SH-SY5Y (cell line): ENCODE measurements at regions not wholly inside any gene's neighbourhood (a gene's known extent, or its start where the extent isn't known, plus 50 kb on each side); places are given as distances from the start of the nearest gene placed in this dataset.

Experiments
- GATA2 ChIP-seq: IDR thresholded peaks from 2 replicates; pipeline ENCODE4 v1.6.1; 2011; ENCODE audit warnings: mild to moderate bottlenecking, low read depth, low read length
- GATA3 ChIP-seq: IDR thresholded peaks from 2 replicates; pipeline ENCODE4 v1.6.1; 2011; ENCODE audit warnings: low read depth, mild to moderate bottlenecking, low read length, moderate library complexity

DNA sequence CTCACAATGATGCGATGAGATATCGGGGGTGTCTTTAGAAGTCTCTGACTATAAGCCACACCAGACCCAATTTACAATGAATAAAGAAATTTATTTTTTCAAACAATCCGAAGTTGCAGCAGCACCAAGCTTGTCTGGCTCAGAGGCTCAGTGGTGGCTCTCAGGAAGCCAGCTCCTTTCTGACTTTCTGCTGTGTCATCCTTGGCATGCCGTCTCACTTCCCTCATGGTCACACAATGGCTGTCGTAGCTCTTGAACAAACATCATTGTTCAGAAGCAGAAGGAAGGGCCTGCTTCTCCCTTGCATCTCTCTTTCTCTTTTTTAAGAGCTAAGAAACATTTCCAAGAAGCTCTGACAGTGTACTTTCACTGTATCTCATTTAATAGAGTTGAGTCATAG lies 299.0 kb downstream of the DOK5 start:
- no peak for TF ChIP-seq GATA2
- no peak for TF ChIP-seq GATA3

DNA sequence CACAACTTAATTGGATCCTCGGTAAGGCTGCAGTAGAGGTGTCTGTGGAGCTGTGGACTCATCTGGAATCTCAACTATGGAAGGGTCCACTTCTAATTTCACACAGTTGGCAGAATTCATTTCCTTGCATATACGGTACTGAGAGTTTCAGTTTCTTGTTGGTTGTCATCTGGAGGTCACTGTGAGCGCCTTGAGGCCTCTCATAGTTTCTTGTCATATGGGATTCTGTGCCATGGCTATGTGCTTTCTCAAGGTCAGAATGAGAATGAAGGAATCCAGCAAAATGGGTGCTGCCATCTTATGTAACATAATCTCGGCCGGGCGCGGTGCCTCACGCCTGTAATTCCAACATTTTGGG lies 298.2 kb downstream of the DOK5 start:
- TF ChIP-seq GATA2, result no peak
- no peak for TF ChIP-seq GATA3

DNA sequence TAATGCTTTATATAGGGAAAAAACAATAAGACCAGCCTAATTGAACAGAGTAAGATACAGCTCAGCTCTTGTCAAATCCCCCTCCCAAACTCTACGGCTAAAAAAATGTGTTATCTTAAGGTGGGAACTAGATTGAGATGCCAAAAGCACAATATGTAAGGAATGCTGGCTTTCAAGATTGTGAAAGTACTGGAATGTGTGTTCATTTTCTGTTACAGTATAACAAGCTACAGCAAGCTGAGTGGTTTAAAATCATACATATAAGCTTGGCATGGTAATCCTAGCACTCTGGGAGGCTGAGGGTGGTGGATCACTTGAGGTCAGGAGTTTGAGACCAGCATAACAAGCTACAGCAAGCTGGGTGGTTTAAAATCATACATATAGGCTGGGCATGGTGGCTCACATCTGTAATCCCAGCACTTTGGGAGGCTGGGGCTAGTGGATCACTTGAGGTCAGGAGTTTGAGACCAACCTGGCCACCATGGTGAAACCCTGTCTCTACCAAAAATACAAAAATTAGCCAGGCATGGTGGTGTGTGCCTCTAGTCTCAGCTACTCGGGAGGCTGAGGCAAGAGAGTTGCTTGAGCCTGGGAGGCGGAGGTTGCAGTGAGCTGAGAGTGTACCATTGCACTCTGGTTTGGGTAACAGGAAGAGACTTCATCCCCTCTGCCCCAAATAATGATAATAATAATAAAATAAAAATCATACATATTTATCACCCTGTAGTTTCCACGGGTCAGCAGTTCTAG lies 297.7 kb downstream of the DOK5 start:
- no peak for TF ChIP-seq GATA2
- no peak for TF ChIP-seq GATA3

DNA sequence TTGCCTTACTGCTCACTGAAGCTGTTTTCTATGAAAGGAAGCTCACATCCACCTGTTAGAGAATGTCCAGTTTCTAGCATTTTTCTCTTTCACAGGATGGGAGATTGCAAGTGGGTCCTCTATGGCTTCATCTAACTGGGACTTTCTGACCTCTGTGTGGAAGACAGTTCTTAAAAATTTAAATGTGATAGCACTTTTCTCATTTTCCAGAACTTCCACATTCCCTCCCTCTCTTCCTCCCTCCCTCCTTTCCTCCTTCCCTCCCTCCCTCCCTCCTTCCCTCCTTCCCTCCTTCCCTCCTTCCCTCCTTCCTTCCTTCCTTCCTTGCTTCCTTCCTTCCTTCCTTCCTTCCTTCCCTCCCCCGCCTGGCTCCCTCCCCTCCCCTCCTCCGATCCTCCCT lies 291.1 kb downstream of the DOK5 start:
- no peak for TF ChIP-seq GATA2
- no peak for TF ChIP-seq GATA3

DNA sequence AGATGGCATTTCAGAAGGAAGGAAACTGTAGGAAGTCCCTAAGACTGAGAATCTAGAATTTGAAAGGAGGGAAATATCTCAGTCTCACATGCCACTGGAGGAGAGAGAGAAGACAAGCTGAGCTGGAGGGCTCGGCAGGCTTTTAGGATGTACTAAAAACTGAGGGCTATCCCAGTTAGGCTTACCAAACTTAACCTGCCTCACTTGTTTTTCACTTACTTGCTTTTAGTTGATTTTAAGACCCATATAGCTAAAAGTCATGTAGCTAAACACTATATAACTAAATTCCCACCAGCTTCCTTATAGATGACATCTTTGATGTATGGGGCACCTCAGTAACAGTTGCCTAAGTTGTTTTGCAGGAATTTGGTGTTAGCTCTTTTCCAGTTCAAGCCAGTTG lies 288.0 kb downstream of the DOK5 start:
- TF ChIP-seq GATA3, result no peak
- no peak for TF ChIP-seq GATA2

DNA sequence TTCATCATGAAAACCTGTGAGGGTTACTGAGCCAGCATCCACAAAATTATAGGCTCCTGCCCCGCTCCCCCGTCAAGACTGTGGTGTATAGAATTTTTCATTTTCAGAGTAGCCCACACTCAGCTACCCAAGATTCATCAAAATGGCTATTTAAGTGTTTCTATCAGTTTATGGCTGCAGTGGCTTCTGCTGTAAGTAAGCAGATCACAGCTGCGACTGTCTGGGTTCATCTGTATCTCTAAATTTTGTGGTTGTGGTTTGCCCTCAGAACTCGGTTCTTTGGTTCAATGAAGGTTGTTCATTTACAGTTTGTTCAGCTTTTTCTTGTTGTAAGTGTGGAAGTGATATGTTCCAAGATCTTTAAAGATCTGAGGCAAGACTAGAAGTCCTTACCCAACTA lies 284.2 kb downstream of the DOK5 start:
- TF ChIP-seq GATA2, result no peak
- TF ChIP-seq GATA3, result no peak

DNA sequence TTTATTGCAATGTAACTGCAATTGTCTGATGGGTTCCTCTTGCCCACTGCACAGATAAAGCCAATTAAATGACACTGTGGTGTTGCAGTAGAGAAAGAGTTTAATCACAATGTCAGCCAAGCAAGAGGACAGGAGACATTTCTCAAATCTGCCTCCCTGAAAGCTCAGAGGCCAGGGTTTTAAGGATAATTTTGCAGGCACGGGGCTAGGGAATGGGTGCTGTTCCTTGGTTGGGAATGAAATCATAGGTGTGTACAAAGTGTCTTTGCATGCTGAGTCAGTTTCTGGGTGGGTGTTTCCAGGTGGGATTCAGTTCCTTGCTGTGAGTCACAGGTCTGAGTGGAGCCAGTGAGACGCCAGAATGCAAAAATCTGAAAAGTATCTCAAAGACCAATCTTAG lies 271.4 kb downstream of the DOK5 start:
- no peak for TF ChIP-seq GATA3
- TF ChIP-seq GATA2, result no peak

DNA sequence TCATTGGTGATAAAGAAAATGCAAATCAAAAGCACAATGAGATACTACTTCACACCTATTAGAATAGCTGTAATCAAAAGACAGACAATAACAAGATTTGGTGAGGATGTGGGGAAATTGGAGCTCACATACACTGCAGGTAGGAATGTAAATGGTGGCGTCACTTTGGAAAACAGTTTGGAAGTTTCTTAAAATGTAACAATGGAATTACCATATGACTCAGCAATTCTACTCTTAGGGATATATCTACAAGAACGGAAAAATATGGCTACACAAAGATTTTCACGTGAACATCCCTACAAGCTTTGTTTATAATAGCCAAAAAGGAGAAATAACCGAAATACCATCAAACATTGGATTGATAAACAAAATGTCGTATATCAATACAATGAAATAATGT lies 270.4 kb downstream of the DOK5 start:
- TF ChIP-seq GATA3 (no peak), GATA2 (no peak)

DNA sequence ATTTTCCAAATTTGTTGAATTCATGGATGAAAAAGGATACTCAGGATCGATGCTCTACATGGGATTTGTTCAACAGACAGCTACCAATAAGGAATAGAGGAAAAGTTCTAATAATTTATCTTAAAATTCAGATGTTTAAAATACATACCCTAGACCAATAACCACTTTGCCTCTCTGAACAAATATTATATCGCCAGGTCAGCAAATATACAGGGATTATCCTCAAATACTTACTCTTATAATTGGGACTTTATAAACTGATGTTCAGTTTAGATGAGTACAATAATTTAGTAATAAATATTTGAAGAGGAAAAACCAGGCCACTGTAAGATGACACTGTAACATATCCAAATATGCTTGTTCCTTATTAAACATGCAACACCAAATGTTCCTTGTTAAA lies 268.7 kb downstream of the DOK5 start:
- TF ChIP-seq GATA2, result no peak
- TF ChIP-seq GATA3, result no peak

DNA sequence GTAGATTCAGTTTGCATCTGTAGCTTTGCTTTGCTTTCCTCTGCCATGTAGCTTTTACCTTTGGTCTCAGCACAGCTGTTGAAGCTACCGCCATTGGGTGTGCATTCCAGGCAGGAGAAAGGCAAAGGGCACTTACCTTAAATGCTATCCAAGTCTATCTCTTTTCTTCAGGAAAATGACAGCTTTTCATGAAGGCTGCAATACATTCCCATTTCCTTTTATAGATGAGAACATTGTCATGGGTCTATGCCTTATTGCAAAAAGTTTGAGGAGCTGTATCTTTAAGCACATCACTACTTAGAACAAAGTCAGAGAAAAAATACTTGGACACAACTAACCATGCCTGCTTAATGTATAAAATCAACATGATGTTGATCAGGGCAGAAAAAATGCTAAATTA lies 266.8 kb downstream of the DOK5 start:
- TF ChIP-seq GATA3, result no peak

DNA sequence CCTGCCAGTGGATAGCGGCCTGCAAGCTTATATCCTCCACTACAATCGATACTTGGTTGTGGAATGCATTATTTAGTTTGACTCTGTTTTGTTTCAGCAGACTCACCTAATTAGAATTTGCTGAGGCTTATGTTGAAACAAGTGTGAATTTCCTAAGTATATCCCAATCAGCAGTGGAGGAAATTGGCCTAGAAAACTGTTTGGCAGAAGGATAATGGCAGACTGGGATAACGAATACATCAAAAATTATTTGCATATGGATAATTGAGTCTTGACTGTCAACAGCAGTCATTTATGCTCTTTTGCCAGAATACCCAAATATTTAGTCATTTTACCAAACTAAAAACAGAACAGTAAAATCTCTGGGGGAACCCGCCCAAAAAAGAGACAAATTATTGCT lies 261.0 kb downstream of the DOK5 start:
- TF ChIP-seq GATA3 (no peak), GATA2 (no peak)

DNA sequence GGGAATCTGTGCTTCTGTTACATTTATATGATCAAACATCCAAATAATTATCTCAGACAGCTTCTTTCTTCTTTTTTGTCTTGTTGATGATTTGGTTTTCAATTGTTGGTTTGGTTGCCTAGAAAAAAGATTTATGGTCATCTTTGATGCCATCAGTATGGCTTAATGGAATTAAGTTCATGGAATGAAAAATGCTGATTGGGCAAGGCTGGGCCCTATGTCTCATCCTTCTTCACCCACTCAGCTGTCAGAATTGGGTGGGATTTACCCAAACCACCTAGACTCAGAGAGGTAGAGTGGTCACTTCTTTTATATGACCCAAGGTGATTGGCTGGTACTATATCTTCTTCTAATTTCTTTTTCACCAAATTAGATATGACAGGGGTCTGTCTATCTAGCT lies 258.3 kb downstream of the DOK5 start:
- TF ChIP-seq GATA2, result no peak
- no peak for TF ChIP-seq GATA3

DNA sequence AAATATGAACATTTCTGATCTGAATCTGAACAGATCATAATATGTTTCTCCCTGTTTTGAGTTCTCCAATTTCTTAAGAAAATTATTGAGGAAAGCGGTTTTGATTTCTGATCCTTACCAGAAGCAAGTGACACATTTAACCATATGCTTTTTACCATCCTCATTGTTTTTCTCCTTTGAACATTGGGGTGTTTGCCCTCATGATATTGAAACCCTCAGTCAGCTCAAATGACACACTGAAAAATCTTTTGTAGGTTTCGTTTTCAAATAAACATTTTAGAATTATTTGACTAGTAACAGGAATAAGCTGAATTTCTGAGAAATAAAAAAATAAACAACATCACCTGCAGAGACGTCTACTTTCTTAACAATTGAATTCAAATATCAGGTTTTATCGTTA lies 252.1 kb downstream of the DOK5 start:
- TF ChIP-seq GATA3 (no peak), GATA2 (no peak)

DNA sequence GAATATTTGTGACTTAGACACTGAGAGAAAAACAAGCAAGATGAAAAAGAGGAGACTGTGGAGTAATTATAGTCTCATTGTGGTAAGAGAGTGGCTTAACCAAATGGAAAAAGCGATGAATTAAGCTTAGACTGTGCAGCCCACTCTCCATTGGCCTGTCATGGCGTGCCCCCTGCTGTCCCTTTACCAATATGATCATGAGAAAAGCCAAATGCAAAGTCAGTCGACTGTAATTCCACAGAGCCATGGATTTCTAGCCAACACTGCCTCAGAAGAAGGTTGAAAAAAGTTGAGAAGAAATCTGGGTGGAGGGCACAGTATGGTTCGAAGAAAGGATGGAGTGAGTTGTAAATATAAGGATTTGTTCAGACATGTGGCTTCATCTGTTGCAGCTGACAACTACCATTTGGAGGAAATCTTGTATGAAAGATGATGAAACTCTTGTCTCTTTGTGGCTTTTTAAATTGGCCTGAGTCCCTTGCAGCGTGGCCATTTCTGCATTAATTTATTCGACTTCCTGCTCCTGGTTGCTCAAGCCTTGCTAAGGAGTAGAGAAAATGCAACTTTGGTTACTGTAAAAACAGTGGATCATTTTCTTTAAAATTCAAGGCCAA lies 251.4 kb downstream of the DOK5 start:
- no peak for TF ChIP-seq GATA3
- no peak for TF ChIP-seq GATA2

DNA sequence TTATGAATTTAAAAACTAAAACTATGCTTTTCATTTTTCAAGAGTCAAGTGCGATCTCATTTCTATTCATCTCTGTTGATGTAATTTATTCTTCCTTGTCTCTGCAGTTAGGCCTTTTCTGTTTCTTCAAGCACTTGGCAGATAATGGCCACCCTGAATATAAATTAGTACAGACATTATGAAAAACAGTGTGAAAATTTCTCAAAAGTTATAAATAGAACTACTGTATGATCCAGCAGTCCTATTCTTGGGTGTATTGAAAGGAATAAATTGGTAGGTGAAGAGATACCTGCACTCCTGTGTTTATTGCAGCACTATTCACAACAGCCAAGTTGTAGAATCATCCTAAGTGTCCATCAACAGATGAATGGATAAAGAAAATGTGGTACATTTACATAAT lies 248.3 kb downstream of the DOK5 start:
- TF ChIP-seq GATA3 (no peak), GATA2 (no peak)

DNA sequence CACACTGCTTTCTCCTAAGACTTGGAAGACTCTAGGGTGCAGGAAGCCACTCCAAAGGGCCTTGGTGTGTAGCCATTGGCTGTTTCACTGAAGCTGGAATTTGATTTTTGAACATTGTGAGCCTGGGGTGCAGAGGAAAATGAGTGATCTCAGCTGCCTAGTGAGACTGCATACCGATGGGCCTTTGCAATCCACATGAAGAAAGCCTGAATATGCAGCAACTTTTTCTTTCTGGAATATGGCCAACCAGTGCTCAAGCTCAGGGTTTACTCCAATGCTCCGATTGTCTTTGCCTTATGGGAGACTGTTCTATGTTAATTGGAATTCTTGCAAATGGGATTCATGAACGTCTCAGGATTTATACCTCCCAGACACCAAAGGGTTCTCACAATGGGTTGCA lies 242.6 kb downstream of the DOK5 start:
- no peak for TF ChIP-seq GATA3
- TF ChIP-seq GATA2, result no peak
